Stimulated activated CD8-positive, alpha-beta memory T cell treated with anti-CD3 and anti-CD28 coated beads, Interleukin-2, amount 100 ng/mL, for 1 hour (primary cell): ENCODE measurements at regions not wholly inside any gene's neighbourhood (a gene's known extent, or its start where the extent isn't known, plus 50 kb on each side); places are given as distances from the start of the nearest gene placed in this dataset.
"Not testable (repeated sequence)": the region's sequence is repeated elsewhere in the genome, so short reads cannot be mapped to it uniquely, and the experiment has no call there.

Source experiments
- DNase-seq, 2 donors: peaks; one replicate each; pipeline ENCODE4 v3.0.0-alpha.2; 2020; ENCODE audit warnings: low read depth in 2 of 2

- no peak for DNase-seq
Measured at GRCh38 chr5:96320797-96321196, 112.3 kb downstream of the PCSK1 start.

GRCh38 chr5:96319981-96320739 lies 112.9 kb downstream of the PCSK1 start:
- not testable (repeated sequence) for DNase-seq

- no peak for DNase-seq
Measured at GRCh38 chr5:96318569-96319110, 114.4 kb downstream of the PCSK1 start.

GRCh38 chr5:96317945-96318344 lies 115.1 kb downstream of the PCSK1 start:
- DNase-seq, result no peak

GRCh38 chr5:96316487-96316886 lies 116.6 kb downstream of the PCSK1 start:
- DNase-seq, result no peak

- DNase-seq, result no peak
Measured at GRCh38 chr5:96316017-96316416, 117.0 kb downstream of the PCSK1 start.

- no peak for DNase-seq
Measured at GRCh38 chr5:96315431-96315830, 117.6 kb downstream of the PCSK1 start.

GRCh38 chr5:96312383-96312782 lies 120.7 kb downstream of the PCSK1 start:
- no peak for DNase-seq

GRCh38 chr5:96307047-96307446 lies 126.0 kb downstream of the PCSK1 start:
- not testable (repeated sequence) for DNase-seq

GRCh38 chr5:96302174-96302738 lies 130.8 kb downstream of the PCSK1 start:
- DNase-seq, result no peak

- DNase-seq, result no peak
Measured at GRCh38 chr5:96300976-96301375, 132.1 kb downstream of the PCSK1 start.

GRCh38 chr5:96297867-96298266 lies 135.2 kb downstream of the PCSK1 start:
- DNase-seq, result no peak

- no peak for DNase-seq
Measured at GRCh38 chr5:96297290-96297689, 135.8 kb downstream of the PCSK1 start.

GRCh38 chr5:96294884-96295202 lies 138.2 kb downstream of the PCSK1 start:
- DNase-seq, result no peak

- DNase-seq, result no peak
Measured at GRCh38 chr5:96293966-96294883, 138.8 kb downstream of the PCSK1 start.

- DNase-seq, result no peak
Measured at GRCh38 chr5:96292582-96293247, 140.3 kb downstream of the PCSK1 start.

- DNase-seq, result not testable (repeated sequence)
Measured at GRCh38 chr5:96289287-96289686, 143.8 kb downstream of the PCSK1 start.

GRCh38 chr5:96288845-96289185 lies 144.2 kb downstream of the PCSK1 start:
- DNase-seq, result no peak

- DNase-seq, result no peak
Measured at GRCh38 chr5:96288166-96288844, 144.7 kb downstream of the PCSK1 start.

GRCh38 chr5:96287136-96287535 lies 145.9 kb downstream of the PCSK1 start:
- DNase-seq, result no peak

- DNase-seq, result no peak
Measured at GRCh38 chr5:96285823-96286222, 147.2 kb downstream of the PCSK1 start.
